ENCODE measurements at regions not wholly inside any gene's neighbourhood (a gene's known extent, or its start where the extent isn't known, plus 50 kb on each side); places are given as distances from the start of the nearest gene placed in this dataset.
A peak's percentile ranks its signal among the peaks of the same experiment; 100 is the strongest.

DNA sequence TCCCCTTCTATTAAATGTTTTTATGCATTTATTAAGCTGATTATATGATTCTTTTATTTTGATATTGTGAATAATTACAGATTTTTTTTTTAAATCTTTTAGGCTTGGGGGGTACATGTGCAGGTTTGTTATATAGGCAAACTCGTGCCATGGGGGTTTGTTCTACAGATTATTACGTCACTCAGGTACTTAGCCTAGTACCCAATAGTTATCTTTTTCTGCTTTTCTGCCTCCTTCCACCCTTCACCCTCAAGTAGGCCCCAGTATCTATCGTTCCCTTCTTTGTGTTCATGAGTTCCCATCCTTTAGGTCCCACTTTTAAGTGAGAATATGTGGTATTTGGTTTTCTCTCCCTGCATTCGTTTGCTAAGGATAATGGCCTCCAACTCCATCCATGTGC, 92.2 kb upstream of the CWC22 start:
- Mint-ChIP-seq H3K27ac (no peak overlapping the region), H3K4me3 (ENCODE audit: low read depth) (no peak overlapping the region), H3K36me3 (ENCODE audit: insufficient read depth) (no peaks in the 10 kb centered on the region), H3K9me3 (ENCODE audit: low read depth) (peaks cover 3% of the 10 kb centered on the region), H3K4me1 (ENCODE audit: low read depth) (no peaks in the 10 kb centered on the region), H3K27me3 (no peaks in the 10 kb centered on the region)
- DNase-seq (ENCODE audit: low spot score, unreplicated experiment) = no peak
- TF ChIP-seq, protein P1, sequence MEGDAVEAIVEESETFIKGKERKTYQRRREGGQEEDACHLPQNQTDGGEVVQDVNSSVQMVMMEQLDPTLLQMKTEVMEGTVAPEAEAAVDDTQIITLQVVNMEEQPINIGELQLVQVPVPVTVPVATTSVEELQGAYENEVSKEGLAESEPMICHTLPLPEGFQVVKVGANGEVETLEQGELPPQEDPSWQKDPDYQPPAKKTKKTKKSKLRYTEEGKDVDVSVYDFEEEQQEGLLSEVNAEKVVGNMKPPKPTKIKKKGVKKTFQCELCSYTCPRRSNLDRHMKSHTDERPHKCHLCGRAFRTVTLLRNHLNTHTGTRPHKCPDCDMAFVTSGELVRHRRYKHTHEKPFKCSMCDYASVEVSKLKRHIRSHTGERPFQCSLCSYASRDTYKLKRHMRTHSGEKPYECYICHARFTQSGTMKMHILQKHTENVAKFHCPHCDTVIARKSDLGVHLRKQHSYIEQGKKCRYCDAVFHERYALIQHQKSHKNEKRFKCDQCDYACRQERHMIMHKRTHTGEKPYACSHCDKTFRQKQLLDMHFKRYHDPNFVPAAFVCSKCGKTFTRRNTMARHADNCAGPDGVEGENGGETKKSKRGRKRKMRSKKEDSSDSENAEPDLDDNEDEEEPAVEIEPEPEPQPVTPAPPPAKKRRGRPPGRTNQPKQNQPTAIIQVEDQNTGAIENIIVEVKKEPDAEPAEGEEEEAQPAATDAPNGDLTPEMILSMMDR (IDR thresholded peaks at IDR 0.05; ENCODE audit: unreplicated experiment) = no peak

DNA sequence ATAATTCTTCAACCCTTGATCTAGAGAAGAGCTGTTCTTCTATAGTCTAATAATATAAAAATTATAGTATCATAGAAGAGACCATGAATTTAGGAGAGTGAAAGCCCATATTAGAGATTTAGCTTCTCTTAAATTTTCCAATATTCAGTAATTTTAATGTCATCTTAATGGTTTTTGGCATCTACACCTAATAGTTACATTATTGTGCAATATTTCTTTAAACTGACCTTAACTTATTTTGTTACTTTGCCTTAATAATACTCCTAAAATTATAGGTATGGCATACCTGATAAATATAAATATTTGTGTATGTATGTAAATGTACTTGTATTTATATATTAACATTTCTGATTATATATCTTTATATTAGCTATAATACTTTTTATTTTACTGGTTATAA, 78.0 kb upstream of the CWC22 start:
- DNase-seq (ENCODE audit: low spot score, unreplicated experiment) = no peak
- Mint-ChIP-seq H3K27me3 (no peaks in the 10 kb centered on the region), H3K27ac (no peak overlapping the region), H3K4me3 (ENCODE audit: low read depth) (no peak overlapping the region), H3K9me3 (ENCODE audit: low read depth) (peaks cover 25% of the 10 kb centered on the region), H3K36me3 (ENCODE audit: insufficient read depth) (peaks cover 4% of the 10 kb centered on the region), H3K4me1 (ENCODE audit: low read depth) (no peaks in the 10 kb centered on the region)
- TF ChIP-seq, protein P1 (IDR thresholded peaks at IDR 0.05; ENCODE audit: unreplicated experiment) = no peak

DNA sequence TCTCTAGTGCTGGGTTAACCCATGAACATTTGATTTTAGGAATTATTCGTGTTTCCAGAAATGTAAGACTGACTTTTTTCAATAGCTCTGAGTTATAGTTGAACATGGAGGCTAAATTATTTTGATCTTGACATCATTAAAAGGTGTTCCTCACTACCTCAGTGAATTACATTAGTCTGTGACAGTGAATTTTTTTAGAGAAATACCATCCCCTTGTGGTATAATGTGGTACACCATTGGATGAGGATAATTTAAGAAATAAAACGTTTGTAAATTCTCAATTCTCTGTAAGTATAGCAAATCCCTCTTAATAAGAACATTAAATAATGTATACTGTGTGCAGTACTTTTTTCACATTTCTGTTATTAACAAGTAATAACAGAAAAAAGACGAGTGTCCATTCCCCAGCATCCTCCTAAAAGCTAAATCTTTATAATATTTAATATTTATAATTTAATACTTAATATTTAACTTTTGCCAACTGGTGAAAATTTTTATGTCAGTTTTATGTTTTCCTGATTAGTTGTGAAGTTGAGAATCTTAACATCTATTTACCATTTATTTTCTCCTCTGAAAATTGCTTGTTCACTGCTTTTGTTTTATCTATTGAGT, 70.3 kb upstream of the CWC22 start:
- Mint-ChIP-seq H3K4me3 (ENCODE audit: low read depth) (no peak overlapping the region), H3K9me3 (ENCODE audit: low read depth) (peaks cover 29% of the 10 kb centered on the region), H3K4me1 (ENCODE audit: low read depth) (no peaks in the 10 kb centered on the region), H3K27me3 (no peaks in the 10 kb centered on the region), H3K27ac (no peak overlapping the region), H3K36me3 (ENCODE audit: insufficient read depth) (peaks cover 4% of the 10 kb centered on the region)
- TF ChIP-seq, protein P1 (IDR thresholded peaks at IDR 0.05; ENCODE audit: unreplicated experiment) = peak; percentile 91
- DNase-seq (ENCODE audit: low spot score, unreplicated experiment) = no peak

DNA sequence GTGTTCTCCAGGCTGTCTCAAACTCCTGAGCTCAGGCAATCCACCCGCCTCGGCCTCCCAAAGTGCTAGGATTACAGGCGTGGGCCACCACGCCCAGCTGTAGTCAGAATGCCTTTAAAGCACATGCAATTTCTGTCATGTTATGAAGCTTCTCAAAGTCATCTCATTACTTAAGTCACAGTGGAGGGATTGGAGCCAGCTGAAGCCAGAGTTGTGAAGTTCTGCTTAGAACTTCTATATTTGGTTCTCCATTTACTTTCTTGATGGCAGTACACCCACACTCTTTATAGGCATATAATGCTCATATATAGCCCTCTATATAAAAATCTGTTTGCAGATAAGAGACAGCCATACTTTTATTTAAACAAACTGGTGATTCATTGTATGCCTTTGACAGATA, 68.8 kb upstream of the CWC22 start:
- no peak overlapping the region for H3K4me3 Mint-ChIP-seq (ENCODE audit: low read depth)
- TF ChIP-seq, protein P1 (IDR thresholded peaks at IDR 0.05; ENCODE audit: unreplicated experiment) = no peak
- no peak for DNase-seq (ENCODE audit: low spot score, unreplicated experiment)
- H3K27me3 Mint-ChIP-seq = no peaks in the 10 kb centered on the region
- H3K36me3 Mint-ChIP-seq (ENCODE audit: insufficient read depth) = no peaks in the 10 kb centered on the region
- no peaks in the 10 kb centered on the region for H3K4me1 Mint-ChIP-seq (ENCODE audit: low read depth)
- H3K9me3 Mint-ChIP-seq (ENCODE audit: low read depth) = peaks cover 14% of the 10 kb centered on the region
- no peak overlapping the region for H3K27ac Mint-ChIP-seq

DNA sequence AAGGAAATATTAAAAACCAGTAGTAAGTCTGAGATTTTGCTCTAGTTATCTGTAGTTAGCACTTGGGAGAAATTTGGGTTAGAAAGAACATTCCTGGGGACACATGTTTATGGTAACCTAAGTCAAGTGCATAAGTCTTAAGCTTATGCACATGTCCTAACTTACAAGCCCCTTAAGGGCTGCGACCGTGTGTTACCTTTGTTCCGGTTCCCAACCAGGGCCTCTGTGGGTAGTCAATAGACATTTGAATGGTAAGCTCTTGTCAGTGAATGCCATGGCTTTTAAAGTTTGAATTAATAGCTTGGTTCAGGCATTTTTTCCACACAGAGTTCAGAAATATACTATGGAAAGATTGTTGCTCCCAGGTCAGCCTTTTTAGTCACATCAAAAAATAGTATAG, 64.7 kb upstream of the CWC22 start:
- Mint-ChIP-seq H3K4me1 (ENCODE audit: low read depth) (no peaks in the 10 kb centered on the region), H3K36me3 (ENCODE audit: insufficient read depth) (no peaks in the 10 kb centered on the region), H3K4me3 (ENCODE audit: low read depth) (no peak overlapping the region), H3K27me3 (no peaks in the 10 kb centered on the region), H3K27ac (no peak overlapping the region), H3K9me3 (ENCODE audit: low read depth) (peaks cover 21% of the 10 kb centered on the region)
- TF ChIP-seq, protein P1 (IDR thresholded peaks at IDR 0.05; ENCODE audit: unreplicated experiment) = no peak
- no peak for DNase-seq (ENCODE audit: low spot score, unreplicated experiment)

All from progenitor cell of endocrine pancreas (in vitro differentiated cells).